HG02870 (cell line): ENCODE measurements at regions not wholly inside any gene's neighbourhood (a gene's known extent, or its start where the extent isn't known, plus 50 kb on each side); places are given as distances from the start of the nearest gene placed in this dataset.
A peak's percentile ranks its signal among the peaks of the same experiment; 100 is the strongest.

Experiments used
- ATAC-seq: cut with Tn5 transposase; IDR thresholded peaks from one replicate; pipeline ENCODE4 v1.9.1; 2021; ENCODE audit warnings: mild to moderate bottlenecking, moderate library complexity; ENCODE audit not compliant: unreplicated experiment

- ATAC-seq: no peak
Observed at GRCh38 chr4:136935871-136936270, 596.4 kb downstream of the PCDH18 start.

- ATAC-seq: no peak
Observed at GRCh38 chr4:136935305-136935704, 597.0 kb downstream of the PCDH18 start.

GRCh38 chr4:136934601-136935000, 597.7 kb downstream of the PCDH18 start:
- no peak for ATAC-seq

GRCh38 chr4:136931781-136932180, 600.5 kb downstream of the PCDH18 start:
- no peak for ATAC-seq

GRCh38 chr4:136928957-136929411, 603.3 kb downstream of the PCDH18 start:
- no peak for ATAC-seq

GRCh38 chr4:136927172-136927571, 605.1 kb downstream of the PCDH18 start:
- no peak for ATAC-seq

GRCh38 chr4:136925203-136925602, 607.1 kb downstream of the PCDH18 start:
- ATAC-seq: no peak

- no peak for ATAC-seq
Observed at GRCh38 chr4:136922066-136922465, 610.2 kb downstream of the PCDH18 start.

- no peak for ATAC-seq
Observed at GRCh38 chr4:136920092-136920881, 612.0 kb downstream of the PCDH18 start.

- no peak for ATAC-seq
Observed at GRCh38 chr4:136918772-136919171, 613.5 kb downstream of the PCDH18 start.

GRCh38 chr4:136917312-136918110, 614.8 kb downstream of the PCDH18 start:
- ATAC-seq: no peak

GRCh38 chr4:136909626-136910025, 622.7 kb downstream of the PCDH18 start:
- no peak for ATAC-seq

- no peak for ATAC-seq
Observed at GRCh38 chr4:136908122-136908521, 624.2 kb downstream of the PCDH18 start.

- ATAC-seq: no peak
Observed at GRCh38 chr4:136900696-136901095, 631.6 kb downstream of the PCDH18 start.

GRCh38 chr4:136898590-136899248, 633.6 kb downstream of the PCDH18 start:
- ATAC-seq: no peak

- ATAC-seq: no peak
Observed at GRCh38 chr4:136893573-136893972, 638.7 kb downstream of the PCDH18 start.

GRCh38 chr4:136881666-136882065, 650.6 kb downstream of the PCDH18 start:
- ATAC-seq: no peak

- ATAC-seq: no peak
Observed at GRCh38 chr4:136873555-136873954, 658.7 kb downstream of the PCDH18 start.

GRCh38 chr4:136867465-136867864, 664.8 kb downstream of the PCDH18 start:
- ATAC-seq: no peak

- ATAC-seq: no peak
Observed at GRCh38 chr4:136865526-136865925, 666.8 kb downstream of the PCDH18 start.

GRCh38 chr4:136864604-136865185, 667.6 kb downstream of the PCDH18 start:
- ATAC-seq: peak; percentile 92
